HG02678 (cell line): ENCODE measurements at regions not wholly inside any gene's neighbourhood (a gene's known extent, or its start where the extent isn't known, plus 50 kb on each side); places are given as distances from the start of the nearest gene placed in this dataset.

ENCODE experiments used
- ATAC-seq: cut with Tn5 transposase; IDR thresholded peaks from one replicate; pipeline ENCODE4 v1.9.1; 2021; ENCODE audit warnings: mild to moderate bottlenecking, moderate library complexity; ENCODE audit not compliant: unreplicated experiment

DNA sequence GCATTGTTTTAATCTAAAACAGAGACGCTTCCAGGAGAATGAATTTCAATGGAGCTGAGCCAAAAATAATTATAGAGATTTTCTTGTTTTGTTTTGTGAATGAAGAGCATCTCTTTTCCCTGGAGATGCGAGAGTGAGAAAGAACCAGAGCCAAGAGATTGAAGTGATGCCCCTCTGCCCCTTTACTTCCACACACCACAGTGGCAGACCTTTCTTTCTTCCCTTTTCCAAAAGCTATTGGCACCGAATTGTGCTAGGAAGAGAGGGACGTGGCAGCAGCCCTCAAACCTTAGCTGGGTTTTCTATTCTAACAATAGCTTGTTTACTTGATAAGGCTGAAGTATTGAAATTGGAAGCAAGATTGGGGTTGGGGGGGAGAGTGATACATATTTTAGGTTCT lies 133.0 kb upstream of the TMEM161B start:
- no peak for ATAC-seq

DNA sequence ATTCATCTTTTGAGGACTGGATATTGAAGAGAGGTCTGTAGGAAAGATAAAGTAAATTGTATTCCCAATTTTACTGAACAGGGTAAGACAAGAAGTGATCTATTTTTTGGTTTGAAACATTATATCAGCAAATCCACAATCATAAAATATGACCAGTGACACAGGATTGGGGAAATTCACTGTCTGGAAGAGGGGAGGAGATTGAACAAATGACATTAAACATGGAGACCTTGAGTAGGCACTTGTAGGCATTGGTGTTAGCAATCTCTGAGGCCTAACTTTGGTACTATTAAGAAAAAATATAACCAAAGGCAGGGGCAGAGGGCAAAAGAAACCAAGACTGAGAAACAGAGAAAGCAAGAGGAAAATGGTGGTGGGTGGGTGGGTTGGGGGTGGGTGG lies 132.6 kb upstream of the TMEM161B start:
- no peak for ATAC-seq

GRCh38 chr5:88399561-88399960 lies 130.9 kb upstream of the TMEM161B start:
- no peak for ATAC-seq

- ATAC-seq, result no peak
Measured at GRCh38 chr5:88398316-88398715, 129.7 kb upstream of the TMEM161B start.

DNA sequence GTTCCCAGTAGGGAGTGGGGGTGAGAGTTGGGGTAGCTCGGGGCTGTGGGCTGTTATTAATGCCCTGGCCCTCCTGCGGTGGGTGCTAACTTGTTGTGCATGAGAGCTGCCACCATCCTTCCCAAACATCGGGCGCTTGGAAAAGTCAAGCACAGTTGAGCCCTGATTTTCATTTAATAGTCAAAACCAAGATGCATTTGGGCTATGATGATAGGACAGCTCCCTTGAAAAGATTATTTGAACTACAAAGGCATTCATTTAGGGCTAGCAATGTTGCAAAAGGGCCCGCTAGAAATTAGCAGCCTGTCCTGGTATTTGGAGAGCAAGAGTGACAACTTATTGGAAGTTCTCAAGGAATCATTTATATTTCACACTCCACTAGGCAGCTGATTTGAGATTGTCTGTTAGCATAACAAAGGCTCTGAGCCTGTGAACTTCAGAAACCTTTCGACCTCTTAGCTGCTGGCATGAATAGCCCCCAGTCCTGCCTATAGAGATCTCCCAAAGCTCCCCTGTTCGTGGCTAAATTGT lies 128.2 kb upstream of the TMEM161B start:
- no peak for ATAC-seq

- no peak for ATAC-seq
Measured at GRCh38 chr5:88396000-88396535, 127.4 kb upstream of the TMEM161B start.

GRCh38 chr5:88395264-88395663 lies 126.6 kb upstream of the TMEM161B start:
- no peak for ATAC-seq

- no peak for ATAC-seq
Measured at GRCh38 chr5:88394536-88395175, 126.0 kb upstream of the TMEM161B start.

DNA sequence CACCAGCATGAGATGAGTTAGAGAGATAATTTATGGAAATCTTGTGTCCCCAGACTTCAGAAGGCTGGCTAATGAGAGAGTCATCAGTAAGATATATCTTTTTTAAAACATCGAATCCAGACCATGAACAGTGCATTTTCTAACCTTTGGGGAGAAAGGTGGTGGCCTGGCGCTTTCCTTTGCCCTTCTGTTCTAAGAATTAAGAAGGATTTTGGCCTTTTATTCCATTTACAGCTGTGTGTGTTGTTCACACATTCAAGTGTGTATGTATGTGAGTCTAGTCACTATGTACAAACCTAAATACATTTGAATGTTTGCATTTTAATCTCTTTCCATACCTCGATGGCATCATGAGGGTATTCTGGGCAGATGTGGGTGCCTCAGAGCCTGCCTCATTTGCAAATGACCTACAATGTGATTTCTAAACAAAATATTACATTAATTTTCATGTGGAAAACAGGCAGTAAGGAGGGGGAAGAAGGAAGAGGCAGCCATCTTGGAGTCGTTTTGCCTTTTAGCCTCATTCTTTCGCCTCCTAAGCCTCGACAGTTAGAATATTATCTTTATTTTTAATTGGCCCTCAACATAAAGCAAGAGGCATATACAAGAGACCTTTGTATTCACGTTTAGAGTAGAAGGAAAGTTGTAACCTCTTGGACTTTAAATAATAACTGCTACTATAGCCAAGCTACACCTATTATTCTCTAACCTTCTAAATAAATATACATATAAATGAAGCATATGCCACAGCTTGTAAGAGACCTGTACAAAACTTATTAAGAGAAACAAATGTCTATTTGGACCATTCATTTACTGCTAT lies 125.3 kb upstream of the TMEM161B start:
- ATAC-seq, result no peak

- ATAC-seq, result no peak
Measured at GRCh38 chr5:88393042-88393441, 124.4 kb upstream of the TMEM161B start.

GRCh38 chr5:88391991-88392390 lies 123.3 kb upstream of the TMEM161B start:
- ATAC-seq, result no peak

GRCh38 chr5:88391116-88391515 lies 122.5 kb upstream of the TMEM161B start:
- ATAC-seq, result no peak

GRCh38 chr5:88390481-88390880 lies 121.8 kb upstream of the TMEM161B start:
- no peak for ATAC-seq

- no peak for ATAC-seq
Measured at GRCh38 chr5:88390096-88390441, 121.4 kb upstream of the TMEM161B start.

DNA sequence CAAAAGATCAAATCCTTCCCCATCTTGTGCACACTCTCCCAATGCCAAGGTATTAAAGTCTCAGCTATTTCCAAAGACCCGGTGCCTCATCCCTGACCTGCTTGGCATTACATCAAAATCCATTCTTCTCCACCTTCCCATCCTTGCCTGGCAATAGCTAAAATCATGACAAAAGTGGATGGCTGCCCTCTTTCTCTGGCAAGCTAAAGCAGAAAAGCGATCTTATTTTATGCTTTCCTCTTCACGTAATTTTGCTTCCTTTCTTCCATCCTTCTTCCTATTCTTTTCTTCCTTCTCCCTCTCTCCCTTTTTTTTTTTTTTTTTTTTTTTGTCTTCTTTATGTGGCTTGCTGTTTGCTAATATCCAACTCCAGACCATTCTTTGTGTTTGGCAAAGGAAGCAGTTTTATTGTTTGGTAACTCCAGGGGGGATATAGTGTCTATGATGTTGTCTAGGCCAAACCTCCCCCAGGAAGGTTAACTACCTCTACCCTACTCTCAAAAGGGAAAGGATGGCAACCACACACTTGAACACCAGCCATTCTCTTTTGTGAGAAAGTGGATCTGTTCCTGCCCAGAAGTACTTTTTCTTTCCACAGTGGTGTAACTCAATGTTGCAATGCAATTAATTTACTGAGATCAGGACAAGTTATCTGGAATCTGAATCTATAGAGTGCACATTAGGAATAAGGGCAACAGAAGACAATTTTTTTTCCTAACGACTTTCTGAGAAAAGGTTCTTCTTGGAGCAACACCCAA lies 120.9 kb upstream of the TMEM161B start:
- ATAC-seq, result no peak

GRCh38 chr5:88388476-88389337 lies 120.1 kb upstream of the TMEM161B start:
- ATAC-seq, result no peak

- no peak for ATAC-seq
Measured at GRCh38 chr5:88384886-88385285, 116.2 kb upstream of the TMEM161B start.

GRCh38 chr5:88380332-88380731 lies 111.7 kb upstream of the TMEM161B start:
- ATAC-seq, result no peak

GRCh38 chr5:88377705-88378656 lies 109.3 kb upstream of the TMEM161B start:
- ATAC-seq, result no peak
